PC-9 (cell line): ENCODE measurements at regions not wholly inside any gene's neighbourhood (a gene's known extent, or its start where the extent isn't known, plus 50 kb on each side); places are given as distances from the start of the nearest gene placed in this dataset.

Experiments
- CTCF ChIP-seq: fragments of 200-600 bp; sonication (generic); conservative IDR thresholded peaks from 2 replicates; pipeline ENCODE4 v1.6.1; 2017; ENCODE audit warnings: mixed run types, antibody characterized with exemption, mild to moderate bottlenecking, moderate library complexity
- EZH2 ChIP-seq: fragments of 200-600 bp; sonication (generic); IDR thresholded peaks from 2 replicates; pipeline ENCODE4 v1.8.0; 2017; ENCODE audit warnings: antibody characterized with exemption, low read depth

- TF ChIP-seq CTCF, result no peak
- TF ChIP-seq EZH2, result no peak
Observed at GRCh38 chr13:73675821-73676220, 458.4 kb downstream of the KLF12 start.
